Activated naive CD4-positive, alpha-beta T cell treated with anti-CD3 and anti-CD28 coated beads, Interleukin-2, amount 50 U/mL, for 16 hours (primary cell): ENCODE measurements at regions not wholly inside any gene's neighbourhood (a gene's known extent, or its start where the extent isn't known, plus 50 kb on each side); places are given as distances from the start of the nearest gene placed in this dataset.
A peak's percentile ranks its signal among the peaks of the same experiment; 100 is the strongest.
"Not testable (repeated sequence)": the region's sequence is repeated elsewhere in the genome, so short reads cannot be mapped to it uniquely, and the experiment has no call there.

ENCODE experiments used
- DNase-seq: peaks from one replicate; pipeline ENCODE4 v3.0.0-alpha.2; 2020

GRCh38 chr19:56894626-56895025 is 54.1 kb upstream of the PEG3 start:
- DNase-seq, result no peak

GRCh38 chr19:56896095-56896494 is 55.6 kb upstream of the PEG3 start:
- DNase-seq, result no peak

- no peak for DNase-seq
These were observed 59.4 kb upstream of the PEG3 start for GRCh38 chr19:56899943-56900342.

GRCh38 chr19:56900573-56901097 is 60.1 kb upstream of the PEG3 start:
- no peak for DNase-seq

GRCh38 chr19:56905631-56906150 is 65.2 kb upstream of the PEG3 start:
- no peak for DNase-seq

GRCh38 chr19:56912401-56913112 is 72.0 kb upstream of the PEG3 start:
- no peak for DNase-seq

- not testable (repeated sequence) for DNase-seq
These were observed 72.6 kb upstream of the PEG3 start for GRCh38 chr19:56913113-56913455.

GRCh38 chr19:56916528-56916927 is 76.0 kb upstream of the PEG3 start:
- no peak for DNase-seq

- DNase-seq, result no peak
These were observed 77.0 kb upstream of the PEG3 start for GRCh38 chr19:56917529-56917928.

- DNase-seq, result no peak
These were observed 77.5 kb upstream of the PEG3 start for GRCh38 chr19:56917998-56918397.

GRCh38 chr19:56918682-56919307 is 78.3 kb upstream of the PEG3 start:
- DNase-seq, result no peak

GRCh38 chr19:56919308-56919995 is 78.9 kb upstream of the PEG3 start:
- DNase-seq, result no peak

- DNase-seq, result not testable (repeated sequence)
These were observed 85.6 kb upstream of the PEG3 start for GRCh38 chr19:56926094-56926493.

GRCh38 chr19:56927294-56927693 is 86.8 kb upstream of the PEG3 start:
- DNase-seq, result no peak

GRCh38 chr19:56927791-56928207 is 87.3 kb upstream of the PEG3 start:
- DNase-seq, result no peak

GRCh38 chr19:56930647-56931535 is 90.4 kb upstream of the PEG3 start:
- no peak for DNase-seq

- DNase-seq, result no peak
These were observed 92.6 kb upstream of the PEG3 start for GRCh38 chr19:56933014-56933705.

GRCh38 chr19:56934438-56935090 is 94.0 kb upstream of the PEG3 start:
- DNase-seq, result no peak

- DNase-seq, result no peak
These were observed 99.4 kb upstream of the PEG3 start for GRCh38 chr19:56939951-56940350.

- peak; percentile 23 for DNase-seq
These were observed 102.2 kb upstream of the PEG3 start for GRCh38 chr19:56942756-56943155.

GRCh38 chr19:56946159-56946558 is 105.6 kb upstream of the PEG3 start:
- no peak for DNase-seq

- DNase-seq, result no peak
These were observed 106.7 kb upstream of the PEG3 start for GRCh38 chr19:56947206-56947605.
